Heart left ventricle (tissue), 16 donors: ENCODE measurements at regions not wholly inside any gene's neighbourhood (a gene's known extent, or its start where the extent isn't known, plus 50 kb on each side); places are given as distances from the start of the nearest gene placed in this dataset.

Experiments used
- ATAC-seq, 4 donors: fragments of 200-7000 bp; cut with Tn5 transposase; one replicate each; pipeline ENCODE4 v1.9.1; 2020 to 2022; ENCODE audit warnings: moderate library complexity in 4 of 4, mild to moderate bottlenecking in 3 of 4, moderate number of reproducible peaks in 1 of 4
- DNase-seq, 5 donors: peaks; one replicate each; pipeline ENCODE4 v3.0.0-alpha.2; 2020
- H3K27ac ChIP-seq, 12 donors: fragments of 200-600 bp; sonication (generic) in 4 of 12; one replicate each; pipeline versions ENCODE4 v1.5.0 to v1.8.0; 2016 to 2022; ENCODE audit warnings: mild to moderate bottlenecking in 2 of 12
- H3K27me3 ChIP-seq, 9 donors: fragments of 200-600 bp; sonication (generic) in 2 of 9; one replicate each; pipeline versions ENCODE4 v1.5.1 to v1.8.0; 2016 to 2022; ENCODE audit warnings: mild to moderate bottlenecking in 3 of 9
- H3K36me3 ChIP-seq, 9 donors: fragments of 200-600 bp; sonication (generic) in 2 of 9; one replicate each; pipeline versions ENCODE4 v1.5.0 to v1.8.0; 2018 to 2022; ENCODE audit warnings: mild to moderate bottlenecking in 2 of 9
- H3K4me1 ChIP-seq, 12 donors: fragments of 200-600 bp; sonication (generic) in 4 of 12; one replicate each; pipeline versions ENCODE4 v1.5.0 to v1.8.0; 2016 to 2022; ENCODE audit warnings: mild to moderate bottlenecking in 3 of 12
- H3K4me3 ChIP-seq, 12 donors: fragments of 200-600 bp; sonication (generic) in 4 of 12; one replicate each; pipeline versions ENCODE4 v1.5.0 to v1.8.0; 2017 to 2022; ENCODE audit warnings: mild to moderate bottlenecking in 9 of 12, moderate library complexity in 4 of 12
- H3K9me3 ChIP-seq, 12 donors: fragments of 200-600 bp; sonication (generic) in 4 of 12; one replicate each; pipeline versions ENCODE4 v1.5.0 to v1.8.0; 2016 to 2022; ENCODE audit warnings: mild to moderate bottlenecking in 1 of 12
- POLR2A ChIP-seq, 2 donors: fragments of 450-650 bp; IDR thresholded peaks; one replicate each; pipeline ENCODE4 v1.6.1; 2017; ENCODE audit warnings: antibody characterized with exemption in 2 of 2, mild to moderate bottlenecking in 2 of 2, moderate library complexity in 2 of 2
- WGBS, 4 donors: extraction: QIAGEN DNeasy Blood & Tissue Kit in 2 of 4; methylation state at CpG; one replicate each; pipeline versions ENCODE4 v1.1.5 to v1.1.7; 2013 to 2018; 5-methylcytosine and 5-hydroxymethylcytosine counted together
- intact Hi-C, 10 donors: fragments of 100-400 bp; cut with DNase I; formaldehyde crosslinking; loops; one replicate each; pipeline versions ENCODE4 v1.11.1 to v1.14.2; 2022
- TF ChIP-seq, protein P1 (sequence below), 12 donors: fragments of 200-600 bp; sonication (generic) in 4 of 12; IDR thresholded peaks; one replicate each; pipeline versions ENCODE4 v1.5.0 to v1.8.0; 2018 to 2022; ENCODE audit warnings: antibody characterized with exemption in 12 of 12, mild to moderate bottlenecking in 5 of 12
- donor health status: ischemic (EF 13 %, LVEDD 7.1; RV severe dilation, severe dysfunction).
- donor health status: healthy with polysubstance abuse.
- donor health status: DM: no; HTN: yes; CAD: no.
- donor health status: DM: no; HTN: no; CAD: no.
- donor health status: ischemic (EF 25% LVEDD 6.9; RV normal size, moderate dysfunction).
- donor health status: ischemic (EF 25% LVEDD 5.7; RV mildly dilated, moderate dysfunction).
- donor health status: healthy.
- donor health status: DM: yes; HTN: yes; CAD: no.
- donor health status: ischemic (EF 35%, LVEDD 5.7; RV mildly dilated, moderate dysfunction).
- donor health status: nonischemic (EF 11% LVEDD 7.7; RV severe dilation, severe dysfunction).
- donor health status: DM: yes; HTN: yes; CAD: no.
- donor health status: PGD.
- donor health status: ischemic (EF 29% LVEDD 5.4; RV normal size, mild dysfunction).
- donor health status: nonischemic (EF 23%, LVEDD 6.1; RV moderate dilation, normal function).

DNA sequence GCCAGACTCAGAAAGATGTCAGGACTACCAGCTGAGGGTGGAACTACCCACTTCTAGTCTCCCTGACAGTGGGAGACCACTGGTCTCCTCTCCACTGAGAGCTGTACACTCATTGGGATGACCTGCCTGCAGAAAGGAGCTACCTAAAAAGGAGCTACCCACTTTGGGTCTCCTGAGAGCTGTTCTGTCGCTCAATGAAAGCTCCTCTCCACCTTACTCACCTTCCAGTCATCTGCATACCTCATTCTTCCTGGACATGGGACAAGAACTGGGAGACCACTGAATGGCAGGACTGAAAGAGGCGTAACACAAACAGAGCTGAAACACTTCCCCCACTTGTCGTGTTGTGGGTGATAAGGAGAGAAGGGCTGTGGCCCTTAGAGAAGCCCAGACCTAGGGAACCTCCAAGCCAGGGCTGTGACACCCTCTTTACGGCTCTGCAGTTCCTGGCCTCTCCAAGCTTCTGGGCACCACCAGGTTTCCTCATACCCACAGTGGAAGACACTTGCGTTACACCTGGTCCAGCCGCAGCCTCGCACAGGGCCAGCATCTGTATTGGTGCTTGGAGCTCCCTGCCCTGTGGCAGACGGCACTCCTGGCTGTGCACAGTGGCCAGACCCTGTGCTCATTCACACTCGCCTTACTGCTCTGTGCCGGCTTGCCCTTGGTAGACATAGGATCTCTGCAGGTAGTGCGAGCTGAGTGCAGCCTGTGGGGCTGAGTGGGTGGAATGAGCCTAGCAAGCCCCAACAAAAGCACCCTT lies 54.9 kb upstream of the SLITRK6 start:
- ATAC-seq (peak in 1 of 4 donors; percentile 44), DNase-seq (no peak)
- H3K9me3 ChIP-seq = peaks cover 0 to 35% (median 9%) of the 10 kb centered on the region in 12 donors
- no peak for TF ChIP-seq POLR2A (IDR thresholded peaks at IDR 0.05)
- TF ChIP-seq, protein P1, sequence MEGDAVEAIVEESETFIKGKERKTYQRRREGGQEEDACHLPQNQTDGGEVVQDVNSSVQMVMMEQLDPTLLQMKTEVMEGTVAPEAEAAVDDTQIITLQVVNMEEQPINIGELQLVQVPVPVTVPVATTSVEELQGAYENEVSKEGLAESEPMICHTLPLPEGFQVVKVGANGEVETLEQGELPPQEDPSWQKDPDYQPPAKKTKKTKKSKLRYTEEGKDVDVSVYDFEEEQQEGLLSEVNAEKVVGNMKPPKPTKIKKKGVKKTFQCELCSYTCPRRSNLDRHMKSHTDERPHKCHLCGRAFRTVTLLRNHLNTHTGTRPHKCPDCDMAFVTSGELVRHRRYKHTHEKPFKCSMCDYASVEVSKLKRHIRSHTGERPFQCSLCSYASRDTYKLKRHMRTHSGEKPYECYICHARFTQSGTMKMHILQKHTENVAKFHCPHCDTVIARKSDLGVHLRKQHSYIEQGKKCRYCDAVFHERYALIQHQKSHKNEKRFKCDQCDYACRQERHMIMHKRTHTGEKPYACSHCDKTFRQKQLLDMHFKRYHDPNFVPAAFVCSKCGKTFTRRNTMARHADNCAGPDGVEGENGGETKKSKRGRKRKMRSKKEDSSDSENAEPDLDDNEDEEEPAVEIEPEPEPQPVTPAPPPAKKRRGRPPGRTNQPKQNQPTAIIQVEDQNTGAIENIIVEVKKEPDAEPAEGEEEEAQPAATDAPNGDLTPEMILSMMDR (IDR thresholded peaks at IDR 0.05) = no peak
- H3K36me3 ChIP-seq = no peaks in the 10 kb centered on the region
- H3K27me3 ChIP-seq = no peaks in the 10 kb centered on the region
- WGBS, 4 donors = 83 to 88% (median 85%) methylated on average over 10 to 11 of the region's 11 CpGs
- no peaks in the 10 kb centered on the region for H3K4me1 ChIP-seq
- intact Hi-C loops = no loop called here
- H3K4me3 ChIP-seq = no peak overlapping the region
- no peak overlapping the region for H3K27ac ChIP-seq

DNA sequence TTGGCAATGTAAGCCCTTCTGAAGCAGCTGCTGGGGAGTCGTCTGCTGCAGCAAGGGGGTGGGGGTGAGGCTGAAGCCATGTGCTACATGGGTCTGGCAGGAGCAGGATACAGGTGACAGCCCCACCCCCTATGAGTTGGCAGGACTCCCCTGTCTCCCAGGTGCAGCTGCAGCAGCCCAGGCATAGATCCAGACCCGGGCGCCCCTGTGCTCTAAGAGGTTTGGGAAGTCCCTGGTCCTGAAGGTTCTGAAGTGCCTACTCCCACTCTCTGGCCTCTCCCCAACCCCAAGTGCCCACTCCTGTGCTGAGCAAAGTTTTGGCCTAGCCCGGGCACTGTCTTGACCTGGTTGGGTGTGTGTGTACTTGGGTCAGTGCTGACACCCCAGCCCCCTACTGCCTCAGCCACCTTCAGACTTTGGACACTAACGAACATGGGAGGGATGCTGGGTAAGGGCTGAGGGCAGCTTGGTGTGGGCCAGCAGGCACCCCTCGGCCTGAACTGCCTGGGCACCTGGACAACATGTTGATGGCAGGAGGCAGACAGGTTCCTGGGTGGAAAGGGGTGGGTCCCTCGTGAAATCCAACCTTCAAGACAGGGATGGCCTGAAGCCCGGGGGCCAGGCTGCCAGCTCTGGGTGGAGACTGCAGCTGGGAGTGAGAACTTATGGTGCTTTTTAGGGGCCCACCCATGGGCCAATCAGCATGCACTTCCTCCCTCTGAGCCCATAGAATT lies 54.1 kb upstream of the SLITRK6 start:
- DNase-seq (no peak), ATAC-seq (no peak)
- H3K36me3 ChIP-seq = no peaks in the 10 kb centered on the region
- intact Hi-C loops = no loop called here
- H3K4me3 ChIP-seq = no peak overlapping the region
- H3K4me1 ChIP-seq = no peaks in the 10 kb centered on the region
- no peak overlapping the region for H3K27ac ChIP-seq
- 63 to 73% (median 66%) methylated on average over 6 to 8 of the region's 8 CpGs for WGBS, 4 donors
- TF ChIP-seq POLR2A (IDR thresholded peaks at IDR 0.05) = no peak
- TF ChIP-seq, protein P1 (IDR thresholded peaks at IDR 0.05) = no peak
- H3K9me3 ChIP-seq = peaks cover 0 to 35% (median 9%) of the 10 kb centered on the region in 12 donors
- H3K27me3 ChIP-seq = no peaks in the 10 kb centered on the region
